ENCODE measurements at regions not wholly inside any gene's neighbourhood (a gene's known extent, or its start where the extent isn't known, plus 50 kb on each side); places are given as distances from the start of the nearest gene placed in this dataset.

GRCh38 chr17:68179926-68180285 is 67.9 kb upstream of the AMZ2 start:
- 93 to 99% (median 98%) methylated on average over 14 to 31 of the region's 31 CpGs for WGBS, 5 donors
- intact Hi-C loops (cut with DNase I; ENCODE audit: low total_unique reads) = loop anchor here (10.0 kb wide), 1 partner anchor 285 kb away; no protein-coding TSS in a partner anchor
- peaks cover 13 to 49% (median 24%) of the 10 kb centered on the region in 6 donors for H3K4me1 ChIP-seq

DNA sequence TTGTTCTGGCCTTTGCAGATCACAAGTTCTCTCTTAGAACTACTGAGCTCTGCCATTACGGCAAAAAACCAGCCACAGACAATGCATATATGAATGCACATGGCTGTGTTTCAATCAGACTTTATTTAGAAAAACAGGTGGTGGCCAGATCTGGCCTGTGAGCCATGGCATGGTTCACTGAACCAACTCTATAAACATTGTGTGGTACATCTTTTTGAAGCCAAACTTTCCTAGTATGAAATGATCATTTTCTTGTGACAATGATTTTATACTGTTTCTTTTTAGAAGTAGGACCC is 65.9 kb upstream of the AMZ2 start:
- H3K9me3 ChIP-seq = peaks cover 0 to 8% (median 0%) of the 10 kb centered on the region in 8 donors
- peaks cover 13 to 62% (median 37%) of the 10 kb centered on the region in 6 donors for H3K4me1 ChIP-seq
- DNase-seq = no peak
- intact Hi-C loops (cut with DNase I; ENCODE audit: low total_unique reads) = no loop called here
- TF ChIP-seq, protein P1, sequence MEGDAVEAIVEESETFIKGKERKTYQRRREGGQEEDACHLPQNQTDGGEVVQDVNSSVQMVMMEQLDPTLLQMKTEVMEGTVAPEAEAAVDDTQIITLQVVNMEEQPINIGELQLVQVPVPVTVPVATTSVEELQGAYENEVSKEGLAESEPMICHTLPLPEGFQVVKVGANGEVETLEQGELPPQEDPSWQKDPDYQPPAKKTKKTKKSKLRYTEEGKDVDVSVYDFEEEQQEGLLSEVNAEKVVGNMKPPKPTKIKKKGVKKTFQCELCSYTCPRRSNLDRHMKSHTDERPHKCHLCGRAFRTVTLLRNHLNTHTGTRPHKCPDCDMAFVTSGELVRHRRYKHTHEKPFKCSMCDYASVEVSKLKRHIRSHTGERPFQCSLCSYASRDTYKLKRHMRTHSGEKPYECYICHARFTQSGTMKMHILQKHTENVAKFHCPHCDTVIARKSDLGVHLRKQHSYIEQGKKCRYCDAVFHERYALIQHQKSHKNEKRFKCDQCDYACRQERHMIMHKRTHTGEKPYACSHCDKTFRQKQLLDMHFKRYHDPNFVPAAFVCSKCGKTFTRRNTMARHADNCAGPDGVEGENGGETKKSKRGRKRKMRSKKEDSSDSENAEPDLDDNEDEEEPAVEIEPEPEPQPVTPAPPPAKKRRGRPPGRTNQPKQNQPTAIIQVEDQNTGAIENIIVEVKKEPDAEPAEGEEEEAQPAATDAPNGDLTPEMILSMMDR (IDR thresholded peaks at IDR 0.05 in 8 of 11, conservative IDR thresholded peaks at IDR 0.05 in 3 of 11) = no peak
- TF ChIP-seq POLR2AphosphoS5 (IDR thresholded peaks at IDR 0.05) = no peak
- no peak for TF ChIP-seq POLR2A (IDR thresholded peaks at IDR 0.05)
- peak overlapping the region; percentile 42 to 86 (median 72) for H3K27ac ChIP-seq
- no peaks in the 10 kb centered on the region for H3K36me3 ChIP-seq
- no peaks in the 10 kb centered on the region for H3K27me3 ChIP-seq (replicated peaks in 1 of 7)
- H3K4me3 ChIP-seq = peak overlapping the region in 6 of 8 donors; percentile 29 to 67 (median 34)
- 40 to 69% (median 62%) methylated on average over 1 of the region's 1 CpG for WGBS, 5 donors

More at GRCh38 chr17:68179926-68180285, 67.9 kb upstream of the AMZ2 start:
- H3K27ac ChIP-seq = peak overlapping the region in 2 of 8 donors; percentile 73 to 86
- no peak overlapping the region for H3K4me3 ChIP-seq
- peak; percentile 81 for DNase-seq
- H3K9me3 ChIP-seq = peaks cover 0 to 8% (median 0%) of the 10 kb centered on the region in 8 donors
- TF ChIP-seq POLR2AphosphoS5 (IDR thresholded peaks at IDR 0.05) (no peak), POLR2A (IDR thresholded peaks at IDR 0.05) (no peak)
- TF ChIP-seq, protein P1 (IDR thresholded peaks at IDR 0.05 in 8 of 11, conservative IDR thresholded peaks at IDR 0.05 in 3 of 11) = no peak
- H3K36me3 ChIP-seq = no peaks in the 10 kb centered on the region
- no peaks in the 10 kb centered on the region for H3K27me3 ChIP-seq (replicated peaks in 1 of 7)

DNA sequence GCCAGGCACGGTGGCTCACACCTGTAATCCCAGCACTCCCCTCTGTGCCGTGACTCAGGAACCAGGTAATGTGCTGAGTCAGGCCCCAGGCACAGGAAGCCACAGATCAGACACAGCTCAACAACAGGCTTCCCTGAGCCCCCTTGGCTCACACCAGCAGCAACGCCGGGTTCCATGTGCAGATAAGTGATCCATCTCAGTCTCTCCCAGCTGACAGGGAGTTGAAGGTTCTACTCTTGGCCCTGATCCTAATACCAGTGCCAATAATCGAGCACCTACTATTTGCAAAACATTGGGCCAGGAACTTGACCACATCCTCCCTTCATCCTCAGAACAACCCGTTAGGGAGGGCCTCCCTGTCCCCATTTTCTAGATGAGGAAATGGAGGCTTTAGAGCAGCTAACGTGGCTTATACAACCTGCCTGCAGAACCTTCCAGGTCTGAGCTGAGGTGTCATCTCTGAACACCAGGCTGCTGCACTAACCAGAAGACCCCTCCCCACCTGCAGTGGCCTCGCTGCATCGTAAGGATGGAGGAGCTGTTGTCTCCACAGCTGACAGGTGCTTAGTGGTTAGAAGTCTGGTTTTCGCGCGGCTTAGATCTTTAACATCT is 64.8 kb upstream of the AMZ2 start:
- TF ChIP-seq POLR2AphosphoS5 (IDR thresholded peaks at IDR 0.05) (peak in 2 of 3 donors; percentile 48 to 57), POLR2A (IDR thresholded peaks at IDR 0.05) (no peak)
- TF ChIP-seq, protein P1 (IDR thresholded peaks at IDR 0.05 in 8 of 11, conservative IDR thresholded peaks at IDR 0.05 in 3 of 11) = peak in 2 of 11 experiments; percentile 22 to 23
- H3K36me3 ChIP-seq = no peaks in the 10 kb centered on the region
- H3K27ac ChIP-seq = peak overlapping the region; percentile 42 to 86 (median 72)
- DNase-seq = peak; percentile 87
- WGBS, 5 donors = 35 to 48% (median 40%) methylated on average over 8 to 12 of the region's 12 CpGs
- intact Hi-C loops (cut with DNase I; ENCODE audit: low total_unique reads) = no loop called here
- H3K4me1 ChIP-seq = peaks cover 13 to 62% (median 37%) of the 10 kb centered on the region in 6 donors
- peaks cover 0 to 8% (median 0%) of the 10 kb centered on the region in 8 donors for H3K9me3 ChIP-seq
- H3K27me3 ChIP-seq (replicated peaks in 1 of 7) = no peaks in the 10 kb centered on the region
- peak overlapping the region; percentile 0 to 67 (median 30) for H3K4me3 ChIP-seq

GRCh38 chr17:68184141-68184571 is 63.7 kb upstream of the AMZ2 start:
- WGBS, 5 donors = 76 to 90% (median 86%) methylated on average over 9 to 10 of the region's 10 CpGs
- no peak for TF ChIP-seq POLR2A (IDR thresholded peaks at IDR 0.05)
- TF ChIP-seq POLR2AphosphoS5 (IDR thresholded peaks at IDR 0.05) = no peak
- TF ChIP-seq, protein P1 (IDR thresholded peaks at IDR 0.05 in 8 of 11, conservative IDR thresholded peaks at IDR 0.05 in 3 of 11) = no peak
- H3K4me1 ChIP-seq = peaks cover 13 to 62% (median 37%) of the 10 kb centered on the region in 6 donors
- H3K27me3 ChIP-seq (replicated peaks in 1 of 7) = no peaks in the 10 kb centered on the region
- intact Hi-C loops (cut with DNase I; ENCODE audit: low total_unique reads) = no loop called here
- DNase-seq = no peak
- peaks cover 0 to 8% (median 0%) of the 10 kb centered on the region in 8 donors for H3K9me3 ChIP-seq
- peak overlapping the region in 1 of 8 donors; percentile 67 for H3K4me3 ChIP-seq
- H3K36me3 ChIP-seq = no peaks in the 10 kb centered on the region
- H3K27ac ChIP-seq = peak overlapping the region; percentile 13 to 86 (median 73)

Data from spleen (tissue), 11 donors.